ENCODE measurements at regions not wholly inside any gene's neighbourhood (a gene's known extent, or its start where the extent isn't known, plus 50 kb on each side); places are given as distances from the start of the nearest gene placed in this dataset.

DNA sequence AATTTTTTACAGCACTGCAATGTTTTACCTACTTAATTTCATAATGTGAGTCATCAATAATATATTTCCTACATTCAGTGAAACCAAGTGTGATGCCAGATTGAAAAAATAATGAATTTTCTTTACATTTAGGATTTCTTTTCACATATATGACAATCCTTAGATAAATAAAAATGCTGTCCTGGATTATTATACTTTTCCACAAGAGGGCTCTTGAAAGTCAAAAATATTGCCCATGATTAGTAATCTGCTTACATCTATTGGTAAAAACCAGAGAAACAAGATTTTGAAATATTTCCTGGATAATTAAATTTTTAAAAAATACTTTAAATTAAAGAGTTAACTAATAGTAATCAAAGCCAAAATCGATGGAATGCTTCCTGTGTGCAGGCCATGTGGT, 86.8 kb upstream of the PLPPR4 start:
- TF ChIP-seq, protein P1, sequence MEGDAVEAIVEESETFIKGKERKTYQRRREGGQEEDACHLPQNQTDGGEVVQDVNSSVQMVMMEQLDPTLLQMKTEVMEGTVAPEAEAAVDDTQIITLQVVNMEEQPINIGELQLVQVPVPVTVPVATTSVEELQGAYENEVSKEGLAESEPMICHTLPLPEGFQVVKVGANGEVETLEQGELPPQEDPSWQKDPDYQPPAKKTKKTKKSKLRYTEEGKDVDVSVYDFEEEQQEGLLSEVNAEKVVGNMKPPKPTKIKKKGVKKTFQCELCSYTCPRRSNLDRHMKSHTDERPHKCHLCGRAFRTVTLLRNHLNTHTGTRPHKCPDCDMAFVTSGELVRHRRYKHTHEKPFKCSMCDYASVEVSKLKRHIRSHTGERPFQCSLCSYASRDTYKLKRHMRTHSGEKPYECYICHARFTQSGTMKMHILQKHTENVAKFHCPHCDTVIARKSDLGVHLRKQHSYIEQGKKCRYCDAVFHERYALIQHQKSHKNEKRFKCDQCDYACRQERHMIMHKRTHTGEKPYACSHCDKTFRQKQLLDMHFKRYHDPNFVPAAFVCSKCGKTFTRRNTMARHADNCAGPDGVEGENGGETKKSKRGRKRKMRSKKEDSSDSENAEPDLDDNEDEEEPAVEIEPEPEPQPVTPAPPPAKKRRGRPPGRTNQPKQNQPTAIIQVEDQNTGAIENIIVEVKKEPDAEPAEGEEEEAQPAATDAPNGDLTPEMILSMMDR (IDR thresholded peaks at IDR 0.05), result no peak
- TF ChIP-seq JUN (IDR thresholded peaks at IDR 0.05) (no peak), RFX5 (IDR thresholded peaks at IDR 0.05) (no peak), SMC3 (IDR thresholded peaks at IDR 0.05) (no peak)
- TF ChIP-seq, protein P2, sequence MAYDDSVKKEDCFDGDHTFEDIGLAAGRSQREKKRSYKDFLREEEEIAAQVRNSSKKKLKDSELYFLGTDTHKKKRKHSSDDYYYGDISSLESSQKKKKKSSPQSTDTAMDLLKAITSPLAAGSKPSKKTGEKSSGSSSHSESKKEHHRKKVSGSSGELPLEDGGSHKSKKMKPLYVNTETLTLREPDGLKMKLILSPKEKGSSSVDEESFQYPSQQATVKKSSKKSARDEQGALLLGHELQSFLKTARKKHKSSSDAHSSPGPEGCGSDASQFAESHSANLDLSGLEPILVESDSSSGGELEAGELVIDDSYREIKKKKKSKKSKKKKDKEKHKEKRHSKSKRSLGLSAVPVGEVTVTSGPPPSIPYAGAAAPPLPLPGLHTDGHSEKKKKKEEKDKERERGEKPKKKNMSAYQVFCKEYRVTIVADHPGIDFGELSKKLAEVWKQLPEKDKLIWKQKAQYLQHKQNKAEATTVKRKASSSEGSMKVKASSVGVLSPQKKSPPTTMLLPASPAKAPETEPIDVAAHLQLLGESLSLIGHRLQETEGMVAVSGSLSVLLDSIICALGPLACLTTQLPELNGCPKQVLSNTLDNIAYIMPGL (CRISPR knock-in tag; IDR thresholded peaks at IDR 0.05; ENCODE audit: borderline replicate concordance), result no peak

Measured in A549 (cell line).